ENCODE measurements at regions not wholly inside any gene's neighbourhood (a gene's known extent, or its start where the extent isn't known, plus 50 kb on each side); places are given as distances from the start of the nearest gene placed in this dataset.

DNA sequence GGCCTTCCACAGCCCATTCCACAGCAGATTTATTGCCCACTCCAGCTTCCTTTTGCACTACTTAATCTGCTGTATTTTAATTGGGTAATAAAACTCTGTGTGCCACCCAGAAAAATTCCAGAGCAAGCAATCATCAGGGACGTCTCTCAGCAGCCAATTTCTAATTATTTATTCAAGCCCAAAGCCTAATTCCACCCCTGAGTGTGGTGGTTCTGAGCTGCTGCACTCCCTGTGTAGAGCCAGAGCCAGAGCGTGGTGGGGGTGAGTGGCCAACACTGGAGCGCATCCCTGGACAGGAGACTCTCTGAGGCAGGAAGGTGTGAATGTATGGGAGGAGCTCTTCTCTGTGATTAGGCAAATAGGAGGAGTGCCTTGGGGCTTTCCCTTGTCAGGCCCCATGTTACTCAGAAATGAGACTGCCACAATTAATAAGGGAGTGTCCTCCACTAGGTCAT is 66.1 kb downstream of the CD24 start:
- TF ChIP-seq, protein P1, sequence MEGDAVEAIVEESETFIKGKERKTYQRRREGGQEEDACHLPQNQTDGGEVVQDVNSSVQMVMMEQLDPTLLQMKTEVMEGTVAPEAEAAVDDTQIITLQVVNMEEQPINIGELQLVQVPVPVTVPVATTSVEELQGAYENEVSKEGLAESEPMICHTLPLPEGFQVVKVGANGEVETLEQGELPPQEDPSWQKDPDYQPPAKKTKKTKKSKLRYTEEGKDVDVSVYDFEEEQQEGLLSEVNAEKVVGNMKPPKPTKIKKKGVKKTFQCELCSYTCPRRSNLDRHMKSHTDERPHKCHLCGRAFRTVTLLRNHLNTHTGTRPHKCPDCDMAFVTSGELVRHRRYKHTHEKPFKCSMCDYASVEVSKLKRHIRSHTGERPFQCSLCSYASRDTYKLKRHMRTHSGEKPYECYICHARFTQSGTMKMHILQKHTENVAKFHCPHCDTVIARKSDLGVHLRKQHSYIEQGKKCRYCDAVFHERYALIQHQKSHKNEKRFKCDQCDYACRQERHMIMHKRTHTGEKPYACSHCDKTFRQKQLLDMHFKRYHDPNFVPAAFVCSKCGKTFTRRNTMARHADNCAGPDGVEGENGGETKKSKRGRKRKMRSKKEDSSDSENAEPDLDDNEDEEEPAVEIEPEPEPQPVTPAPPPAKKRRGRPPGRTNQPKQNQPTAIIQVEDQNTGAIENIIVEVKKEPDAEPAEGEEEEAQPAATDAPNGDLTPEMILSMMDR (IDR thresholded peaks at IDR 0.05) = no peak
- Histone ChIP-seq H3K36me3 (ENCODE audit: insufficient read depth, low read length) (no peaks in the 10 kb centered on the region), H3K9me3 (ENCODE audit: control insufficient read depth in 1 of 2, insufficient read depth in 1 of 2, low read length in 2 of 2) (no peaks in the 10 kb centered on the region), H3K4me3 (ENCODE audit: low read length) (no peak overlapping the region), H3K4me1 (ENCODE audit: insufficient read depth, low read length) (no peaks in the 10 kb centered on the region), H3K27me3 (ENCODE audit: control insufficient read depth in 1 of 2, insufficient read depth in 2 of 2, low read length in 2 of 2) (no peaks in the 10 kb centered on the region), H3K27ac (ENCODE audit: low read depth in 1 of 2, low read length in 2 of 2) (no peak overlapping the region)
- Mint-ChIP-seq H3K27ac (no peak overlapping the region), H3K36me3 (ENCODE audit: low read depth) (no peaks in the 10 kb centered on the region), H3K4me1 (ENCODE audit: low read depth) (no peaks in the 10 kb centered on the region), H3K4me3 (no peak overlapping the region), H3K9me3 (no peaks in the 10 kb centered on the region), H3K27me3 (peaks cover 14% of the 10 kb centered on the region)
- intact Hi-C loops (cut with DNase I, micrococcal nuclease) = no loop called here
- no peak for ATAC-seq (ENCODE audit: poor library complexity)
- ChIA-PET POLR2A (no interaction called here), CTCF (no interaction called here)
- no peak for DNase-seq

DNA sequence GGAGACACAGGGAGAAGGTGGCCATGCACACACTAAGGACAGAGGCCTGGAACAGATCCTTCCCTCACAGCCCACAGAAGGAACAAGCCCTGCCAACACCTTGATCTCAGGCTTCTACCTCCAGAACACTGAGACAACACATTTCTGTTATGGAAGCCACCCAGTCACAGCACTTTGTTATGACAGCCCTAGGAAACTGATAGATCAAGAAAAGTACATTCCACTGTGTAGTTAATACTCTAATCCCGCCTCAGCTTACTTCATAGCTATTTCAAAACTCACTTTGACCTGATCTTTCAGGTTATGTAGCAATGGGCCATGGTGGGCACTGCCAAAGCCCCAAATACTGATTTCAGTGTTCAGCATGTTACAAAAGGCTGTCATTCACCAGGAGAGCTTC is 66.8 kb downstream of the CD24 start:
- Mint-ChIP-seq H3K27ac (no peak overlapping the region), H3K4me1 (ENCODE audit: low read depth) (no peaks in the 10 kb centered on the region), H3K4me3 (no peak overlapping the region), H3K27me3 (peaks cover 10% of the 10 kb centered on the region), H3K9me3 (peaks cover under 1% of the 10 kb centered on the region), H3K36me3 (ENCODE audit: low read depth) (no peaks in the 10 kb centered on the region)
- DNase-seq = no peak
- H3K27ac ChIP-seq (ENCODE audit: low read depth in 1 of 2, low read length in 2 of 2) = no peak overlapping the region
- no peaks in the 10 kb centered on the region for H3K4me1 ChIP-seq (ENCODE audit: insufficient read depth, low read length)
- ChIA-PET POLR2A (no interaction called here), CTCF (no interaction called here)
- H3K4me3 ChIP-seq (ENCODE audit: low read length) = no peak overlapping the region
- TF ChIP-seq, protein P1 (IDR thresholded peaks at IDR 0.05) = no peak
- no peaks in the 10 kb centered on the region for H3K27me3 ChIP-seq (ENCODE audit: control insufficient read depth in 1 of 2, insufficient read depth in 2 of 2, low read length in 2 of 2)
- intact Hi-C loops (cut with DNase I, micrococcal nuclease) = no loop called here
- no peaks in the 10 kb centered on the region for H3K36me3 ChIP-seq (ENCODE audit: insufficient read depth, low read length)
- no peak for ATAC-seq (ENCODE audit: poor library complexity)
- H3K9me3 ChIP-seq (ENCODE audit: control insufficient read depth in 1 of 2, insufficient read depth in 1 of 2, low read length in 2 of 2) = no peaks in the 10 kb centered on the region

DNA sequence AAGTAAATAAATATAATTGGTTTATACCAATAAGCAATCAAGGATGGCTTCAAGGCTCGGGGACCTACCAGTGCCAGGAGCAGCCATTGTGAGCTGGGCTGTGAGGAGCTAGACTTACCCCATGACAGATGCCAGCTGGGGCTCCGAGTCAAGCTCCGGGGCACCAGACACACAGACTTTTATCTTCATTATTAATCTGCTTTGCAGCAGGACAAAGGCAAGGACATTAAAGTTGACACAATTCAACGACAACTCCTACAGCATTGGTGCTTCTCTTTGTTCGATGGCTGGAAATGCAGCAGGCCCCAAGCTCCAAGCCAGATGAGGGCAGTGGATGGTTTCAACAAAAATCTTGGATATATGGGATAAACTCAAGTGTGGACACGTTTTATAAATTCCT is 68.3 kb downstream of the CD24 start:
- CTCF ChIA-PET = no interaction called here
- H3K36me3 ChIP-seq (ENCODE audit: insufficient read depth, low read length) = no peaks in the 10 kb centered on the region
- DNase-seq (no peak), ATAC-seq (ENCODE audit: poor library complexity) (no peak)
- TF ChIP-seq, protein P1 (IDR thresholded peaks at IDR 0.05) = no peak
- H3K27me3 Mint-ChIP-seq = peaks cover 7% of the 10 kb centered on the region
- H3K27ac ChIP-seq (ENCODE audit: low read depth in 1 of 2, low read length in 2 of 2) = no peak overlapping the region
- H3K27me3 ChIP-seq (ENCODE audit: control insufficient read depth in 1 of 2, insufficient read depth in 2 of 2, low read length in 2 of 2) = no peaks in the 10 kb centered on the region
- no peaks in the 10 kb centered on the region for H3K4me1 Mint-ChIP-seq (ENCODE audit: low read depth)
- H3K4me3 Mint-ChIP-seq = no peak overlapping the region
- no peaks in the 10 kb centered on the region for H3K36me3 Mint-ChIP-seq (ENCODE audit: low read depth)
- POLR2A ChIA-PET = no interaction called here
- no peak overlapping the region for H3K4me3 ChIP-seq (ENCODE audit: low read length)
- H3K9me3 Mint-ChIP-seq = peaks cover 3% of the 10 kb centered on the region
- no peak overlapping the region for H3K27ac Mint-ChIP-seq
- peaks cover 0 to 8% of the 10 kb centered on the region in 2 experiments for H3K9me3 ChIP-seq (ENCODE audit: control insufficient read depth in 1 of 2, insufficient read depth in 1 of 2, low read length in 2 of 2)
- H3K4me1 ChIP-seq (ENCODE audit: insufficient read depth, low read length) = no peaks in the 10 kb centered on the region
- intact Hi-C loops (cut with DNase I, micrococcal nuclease) = no loop called here
